ENCODE measurements at regions not wholly inside any gene's neighbourhood (a gene's known extent, or its start where the extent isn't known, plus 50 kb on each side); places are given as distances from the start of the nearest gene placed in this dataset.
"Not testable (repeated sequence)": the region's sequence is repeated elsewhere in the genome, so short reads cannot be mapped to it uniquely, and the experiment has no call there.

- Histone ChIP-seq H3K23me2 (ENCODE audit: insufficient read length, low read depth, low read length, poor library complexity, severe bottlenecking) (no peaks in the 10 kb centered on the region), H3K4ac (ENCODE audit: low read depth, low read length) (no peak overlapping the region), H2BK12ac (ENCODE audit: insufficient read length, low read depth, low read length) (no peak overlapping the region), H3K56ac (ENCODE audit: insufficient read length, low read depth, low read length) (no peak overlapping the region), H2AK5ac (ENCODE audit: insufficient read length, low read length) (no peak overlapping the region), H3K79me1 (ENCODE audit: insufficient read depth, low read depth, low read length, poor library complexity, severe bottlenecking) (no peaks in the 10 kb centered on the region), H4K20me1 (ENCODE audit: control insufficient read depth, insufficient read depth, insufficient read length) (no peaks in the 10 kb centered on the region), H3K79me2 (ENCODE audit: insufficient read depth, low read length) (no peaks in the 10 kb centered on the region), H3K27me3 (ENCODE audit: insufficient read depth, low read length) (no peaks in the 10 kb centered on the region), H3K23ac (ENCODE audit: insufficient read length, low read depth, low read length) (no peak overlapping the region), H2BK20ac (ENCODE audit: low read depth, low read length, poor library complexity, severe bottlenecking) (peak overlapping the region; percentile 14), H3K14ac (ENCODE audit: insufficient read depth, low read length) (no peak overlapping the region), H4K5ac (ENCODE audit: insufficient read length, low read depth, low read length) (no peak overlapping the region), H4K91ac (ENCODE audit: insufficient read length, low read depth, low read length) (no peak overlapping the region), H3K27ac (ENCODE audit: insufficient read length, low read depth, low read length) (no peak overlapping the region), H3K4me1 (ENCODE audit: insufficient read depth, low read length) (peaks cover 2% of the 10 kb centered on the region; the same call in 1 of the 2 replicates), H3K9me3 (ENCODE audit: control insufficient read depth, low read depth, low read length) (no peaks in the 10 kb centered on the region), H2BK15ac (ENCODE audit: low read depth, low read length) (no peak overlapping the region), H2BK5ac (ENCODE audit: insufficient read length, low read length) (no peak overlapping the region), H2BK120ac (ENCODE audit: low read depth, low read length, poor library complexity, severe bottlenecking) (no peak overlapping the region), H4K8ac (replicated peaks; ENCODE audit: insufficient read length, low read depth, low read length) (no peak overlapping the region), H2AFZ (ENCODE audit: low read length) (peak overlapping the region; percentile 9), H3K18ac (ENCODE audit: insufficient read length, low read depth, low read length) (no peak overlapping the region), H3K9ac (ENCODE audit: extremely low read depth, insufficient read length, low read length) (no peak overlapping the region), H3T11ph (ENCODE audit: low read length) (no peak overlapping the region), H3K4me2 (ENCODE audit: insufficient read depth, insufficient read length, low read length) (no peak overlapping the region)
- Mint-ChIP-seq H3K27me3 (ENCODE audit: low read depth) (peaks cover 2% of the 10 kb centered on the region; the same call in 1 of the 2 replicates), H3K9me3 (no peaks in the 10 kb centered on the region), H3K36me3 (ENCODE audit: insufficient read depth in 1 of 3, low read depth in 3 of 3) (no peaks in the 10 kb centered on the region), H3K4me3 (peak overlapping the region in 1 of 2 experiments; percentile 31; a peak in 1 of 5 replicates), H3K4me1 (peaks cover 52% of the 10 kb centered on the region in 2 experiments), H3K27ac (peak overlapping the region; percentile 33 to 73 (median 61); a peak in 2 of 7 replicates)
- TF ChIP-seq, protein P1, sequence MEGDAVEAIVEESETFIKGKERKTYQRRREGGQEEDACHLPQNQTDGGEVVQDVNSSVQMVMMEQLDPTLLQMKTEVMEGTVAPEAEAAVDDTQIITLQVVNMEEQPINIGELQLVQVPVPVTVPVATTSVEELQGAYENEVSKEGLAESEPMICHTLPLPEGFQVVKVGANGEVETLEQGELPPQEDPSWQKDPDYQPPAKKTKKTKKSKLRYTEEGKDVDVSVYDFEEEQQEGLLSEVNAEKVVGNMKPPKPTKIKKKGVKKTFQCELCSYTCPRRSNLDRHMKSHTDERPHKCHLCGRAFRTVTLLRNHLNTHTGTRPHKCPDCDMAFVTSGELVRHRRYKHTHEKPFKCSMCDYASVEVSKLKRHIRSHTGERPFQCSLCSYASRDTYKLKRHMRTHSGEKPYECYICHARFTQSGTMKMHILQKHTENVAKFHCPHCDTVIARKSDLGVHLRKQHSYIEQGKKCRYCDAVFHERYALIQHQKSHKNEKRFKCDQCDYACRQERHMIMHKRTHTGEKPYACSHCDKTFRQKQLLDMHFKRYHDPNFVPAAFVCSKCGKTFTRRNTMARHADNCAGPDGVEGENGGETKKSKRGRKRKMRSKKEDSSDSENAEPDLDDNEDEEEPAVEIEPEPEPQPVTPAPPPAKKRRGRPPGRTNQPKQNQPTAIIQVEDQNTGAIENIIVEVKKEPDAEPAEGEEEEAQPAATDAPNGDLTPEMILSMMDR (conservative IDR thresholded peaks at IDR 0.05) = no peak
- no peak for DNase-seq
- WGBS (ENCODE audit: extremely low coverage, insufficient read length, low lambda C conversion rate) = no CpG with 5 or more reads among the region's 10 CpGs
These were observed 62.0 kb upstream of the ATP2C1 start for GRCh38 chr3:130831719-130832400.

DNA sequence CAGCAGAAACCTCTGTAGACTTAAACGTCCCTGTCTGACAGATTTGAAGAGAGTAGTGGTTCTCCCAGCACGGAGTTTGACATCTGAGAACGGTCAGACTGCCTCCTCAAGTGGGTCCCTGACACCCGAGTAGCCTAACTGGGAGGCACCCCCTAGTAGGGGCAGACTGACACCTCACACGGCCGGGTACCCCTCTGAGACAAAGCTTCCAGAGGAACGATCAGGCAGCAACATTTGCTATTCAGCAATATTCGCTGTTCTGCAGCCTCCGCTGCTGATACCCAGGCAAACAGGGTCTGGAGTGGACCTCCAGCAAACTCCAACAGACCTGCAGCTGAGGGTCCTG lies 61.5 kb upstream of the ATP2C1 start:
- not testable (repeated sequence) for H3K36me3 Mint-ChIP-seq (ENCODE audit: insufficient read depth in 1 of 3, low read depth in 3 of 3); H3K4me1 ChIP-seq (ENCODE audit: insufficient read depth, low read length); H3K23ac ChIP-seq (ENCODE audit: insufficient read length, low read depth, low read length); H3K4me3 Mint-ChIP-seq; DNase-seq; H3K9ac ChIP-seq (ENCODE audit: extremely low read depth, insufficient read length, low read length); H2BK5ac ChIP-seq (ENCODE audit: insufficient read length, low read length); H3K79me1 ChIP-seq (ENCODE audit: insufficient read depth, low read depth, low read length, poor library complexity, severe bottlenecking); H3K18ac ChIP-seq (ENCODE audit: insufficient read length, low read depth, low read length); H3K27ac ChIP-seq (ENCODE audit: insufficient read length, low read depth, low read length); H3K14ac ChIP-seq (ENCODE audit: insufficient read depth, low read length); H3K56ac ChIP-seq (ENCODE audit: insufficient read length, low read depth, low read length); H3K27me3 Mint-ChIP-seq (ENCODE audit: low read depth); H3K4ac ChIP-seq (ENCODE audit: low read depth, low read length); H2AFZ ChIP-seq (ENCODE audit: low read length); H3K79me2 ChIP-seq (ENCODE audit: insufficient read depth, low read length); H2BK12ac ChIP-seq (ENCODE audit: insufficient read length, low read depth, low read length); H2AK5ac ChIP-seq (ENCODE audit: insufficient read length, low read length); H3K27me3 ChIP-seq (ENCODE audit: insufficient read depth, low read length); H3K23me2 ChIP-seq (ENCODE audit: insufficient read length, low read depth, low read length, poor library complexity, severe bottlenecking); H3K4me2 ChIP-seq (ENCODE audit: insufficient read depth, insufficient read length, low read length); H2BK15ac ChIP-seq (ENCODE audit: low read depth, low read length); H2BK120ac ChIP-seq (ENCODE audit: low read depth, low read length, poor library complexity, severe bottlenecking); H3K9me3 ChIP-seq (ENCODE audit: control insufficient read depth, low read depth, low read length); H4K8ac ChIP-seq (replicated peaks; ENCODE audit: insufficient read length, low read depth, low read length); H3T11ph ChIP-seq (ENCODE audit: low read length); H3K9me3 Mint-ChIP-seq; H4K20me1 ChIP-seq (ENCODE audit: control insufficient read depth, insufficient read depth, insufficient read length); H4K91ac ChIP-seq (ENCODE audit: insufficient read length, low read depth, low read length); H4K5ac ChIP-seq (ENCODE audit: insufficient read length, low read depth, low read length)
- H3K4me1 Mint-ChIP-seq = peaks cover 52% of the 10 kb centered on the region in 2 experiments
- peak overlapping the region; percentile 14 for H2BK20ac ChIP-seq (ENCODE audit: low read depth, low read length, poor library complexity, severe bottlenecking)
- WGBS (ENCODE audit: extremely low coverage, insufficient read length, low lambda C conversion rate) = no CpG with 5 or more reads among the region's 9 CpGs
- peak overlapping the region in 2 of 3 experiments; percentile 61 to 73; a peak in 1 of 7 replicates for H3K27ac Mint-ChIP-seq
